H1 (cell line): ENCODE measurements at regions not wholly inside any gene's neighbourhood (a gene's known extent, or its start where the extent isn't known, plus 50 kb on each side); places are given as distances from the start of the nearest gene placed in this dataset.

Experiments used
- JUN ChIP-seq: IDR thresholded peaks from 2 replicates; pipeline ENCODE4 v1.6.1; 2011; ENCODE audit warnings: low read depth, mild to moderate bottlenecking, improper control_type of control experiment, low read length
- KDM5A ChIP-seq: fragments of 200-600 bp; IDR thresholded peaks from 2 replicates; pipeline ENCODE4 v1.7.1; 2012; ENCODE audit warnings: mild to moderate bottlenecking, low read length, inconsistent platforms, mixed read lengths
- PHF8 ChIP-seq: fragments of 200-600 bp; sonication (generic); conservative IDR thresholded peaks from 2 replicates; pipeline ENCODE4 v1.7.1; 2012; ENCODE audit warnings: low read depth, mild to moderate bottlenecking, inconsistent platforms, low read length, moderate library complexity
- RFX5 ChIP-seq: IDR thresholded peaks from 2 replicates; pipeline ENCODE4 v1.6.1; 2011; ENCODE audit warnings: low read depth, low read length, improper control_type of control experiment, borderline replicate concordance

- no peak for TF ChIP-seq PHF8
- TF ChIP-seq KDM5A = no peak
- no peak for TF ChIP-seq RFX5
- TF ChIP-seq JUN = no peak
Observed at GRCh38 chr16:85413691-85414663, 199.1 kb upstream of the GSE1 start (continued).
